ENCODE measurements at regions not wholly inside any gene's neighbourhood (a gene's known extent, or its start where the extent isn't known, plus 50 kb on each side); places are given as distances from the start of the nearest gene placed in this dataset.

GRCh38 chr11:23095650-23096189 lies 235.4 kb upstream of the CCDC179 start:
- H3K36me3 ChIP-seq (ENCODE audit: insufficient read depth in 1 of 2, low read depth in 1 of 2): no peaks in the 10 kb centered on the region
- DNase-seq (no peak), ATAC-seq (no peak)
- no peaks in the 10 kb centered on the region for H3K9me3 ChIP-seq
- H3K27me3 ChIP-seq (ENCODE audit: insufficient read depth in 3 of 3, low read length in 2 of 3): no peaks in the 10 kb centered on the region
- WGBS, 3 donors: 89 to 92% (median 92%) methylated on average over 2 of the region's 2 CpGs
- no peak overlapping the region for H3K4me3 ChIP-seq
- no peak overlapping the region for H3K27ac ChIP-seq
- TF ChIP-seq CTCF (IDR thresholded peaks at IDR 0.05): no peak
- H3K4me1 ChIP-seq: no peaks in the 10 kb centered on the region
- intact Hi-C loops (cut with DNase I): no loop called here

GRCh38 chr11:23097891-23098290 lies 237.6 kb upstream of the CCDC179 start:
- no peak for ATAC-seq
- H3K4me1 ChIP-seq: no peaks in the 10 kb centered on the region
- H3K4me3 ChIP-seq: no peak overlapping the region
- intact Hi-C loops (cut with DNase I): no loop called here
- no peaks in the 10 kb centered on the region for H3K36me3 ChIP-seq (ENCODE audit: insufficient read depth in 1 of 2, low read depth in 1 of 2)
- H3K27me3 ChIP-seq (ENCODE audit: insufficient read depth in 3 of 3, low read length in 2 of 3): no peaks in the 10 kb centered on the region
- no peak for DNase-seq
- 48 to 60% (median 49%) methylated on average over 3 to 4 of the region's 4 CpGs for WGBS, 3 donors
- no peaks in the 10 kb centered on the region for H3K9me3 ChIP-seq
- no peak for TF ChIP-seq CTCF (IDR thresholded peaks at IDR 0.05)
- no peak overlapping the region for H3K27ac ChIP-seq

- 84 to 98% (median 92%) methylated on average over 1 of the region's 1 CpG for WGBS, 3 donors
- TF ChIP-seq CTCF (IDR thresholded peaks at IDR 0.05): no peak
- intact Hi-C loops (cut with DNase I): no loop called here
Measured at GRCh38 chr11:23099256-23099655, 239.0 kb upstream of the CCDC179 start.

GRCh38 chr11:23100726-23101125 lies 240.5 kb upstream of the CCDC179 start:
- intact Hi-C loops (cut with DNase I): no loop called here
- Histone ChIP-seq H3K4me3 (no peak overlapping the region), H3K27me3 (ENCODE audit: insufficient read depth in 3 of 3, low read length in 2 of 3) (no peaks in the 10 kb centered on the region), H3K27ac (no peak overlapping the region), H3K36me3 (ENCODE audit: insufficient read depth in 1 of 2, low read depth in 1 of 2) (no peaks in the 10 kb centered on the region), H3K9me3 (no peaks in the 10 kb centered on the region), H3K4me1 (no peaks in the 10 kb centered on the region)
- 81 to 87% (median 82%) methylated on average over 3 of the region's 3 CpGs for WGBS, 3 donors
- no peak for DNase-seq
- ATAC-seq: no peak
- TF ChIP-seq CTCF (IDR thresholded peaks at IDR 0.05): no peak

More at GRCh38 chr11:23099256-23099655, 239.0 kb upstream of the CCDC179 start:
- H3K27ac ChIP-seq: no peak overlapping the region
- H3K4me1 ChIP-seq: no peaks in the 10 kb centered on the region
- no peaks in the 10 kb centered on the region for H3K36me3 ChIP-seq (ENCODE audit: insufficient read depth in 1 of 2, low read depth in 1 of 2)
- H3K9me3 ChIP-seq: no peaks in the 10 kb centered on the region
- ATAC-seq (no peak), DNase-seq (no peak)
- no peaks in the 10 kb centered on the region for H3K27me3 ChIP-seq (ENCODE audit: insufficient read depth in 3 of 3, low read length in 2 of 3)
- no peak overlapping the region for H3K4me3 ChIP-seq

- Histone ChIP-seq H3K27ac (no peak overlapping the region), H3K27me3 (ENCODE audit: insufficient read depth in 3 of 3, low read length in 2 of 3) (no peaks in the 10 kb centered on the region), H3K4me3 (no peak overlapping the region), H3K9me3 (no peaks in the 10 kb centered on the region), H3K4me1 (no peaks in the 10 kb centered on the region), H3K36me3 (ENCODE audit: insufficient read depth in 1 of 2, low read depth in 1 of 2) (no peaks in the 10 kb centered on the region)
- TF ChIP-seq CTCF (IDR thresholded peaks at IDR 0.05): no peak
- DNase-seq (no peak), ATAC-seq (no peak)
- WGBS, 3 donors: 63 to 95% (median 78%) methylated on average over 2 of the region's 2 CpGs
- intact Hi-C loops (cut with DNase I): no loop called here
Measured at GRCh38 chr11:23103416-23103815, 243.1 kb upstream of the CCDC179 start.
